Osteocyte (in vitro differentiated cells): ENCODE measurements at regions not wholly inside any gene's neighbourhood (a gene's known extent, or its start where the extent isn't known, plus 50 kb on each side); places are given as distances from the start of the nearest gene placed in this dataset.
"Not testable (repeated sequence)": the region's sequence is repeated elsewhere in the genome, so short reads cannot be mapped to it uniquely, and the experiment has no call there.

Experiments
- DNase-seq: peaks from one replicate; pipeline ENCODE4 v3.0.0; 2021; ENCODE audit warnings: mixed read lengths; ENCODE audit not compliant: unreplicated experiment; ENCODE audit errors: extremely low spot score
- H3K27ac Mint-ChIP-seq: one replicate; pipeline ENCODE4 v1.8.0; 2021; ENCODE audit warnings: mild to moderate bottlenecking, mixed read lengths; ENCODE audit not compliant: unreplicated experiment
- H3K27me3 Mint-ChIP-seq: one replicate; pipeline ENCODE4 v1.8.0; 2021; ENCODE audit warnings: mixed read lengths; ENCODE audit not compliant: unreplicated experiment
- H3K36me3 Mint-ChIP-seq: one replicate; pipeline ENCODE4 v1.8.0; 2021; ENCODE audit warnings: mixed read lengths; ENCODE audit not compliant: unreplicated experiment
- H3K4me1 Mint-ChIP-seq: one replicate; pipeline ENCODE4 v1.8.0; 2021; ENCODE audit warnings: mixed read lengths; ENCODE audit not compliant: unreplicated experiment
- H3K4me3 Mint-ChIP-seq: one replicate; pipeline ENCODE4 v1.8.0; 2021; ENCODE audit warnings: mild to moderate bottlenecking, moderate library complexity, mixed read lengths; ENCODE audit not compliant: unreplicated experiment
- H3K9me3 Mint-ChIP-seq: one replicate; pipeline ENCODE4 v1.8.0; 2021; ENCODE audit warnings: mixed read lengths; ENCODE audit not compliant: unreplicated experiment
- CTCF ChIP-seq: fragments of 200-600 bp; sonication (generic); IDR thresholded peaks from 2 replicates; pipeline ENCODE4 v1.5.0; 2021; ENCODE audit warnings: antibody characterized with exemption, mild to moderate bottlenecking, moderate library complexity

GRCh38 chr12:83945871-83946270, 966.7 kb downstream of the SLC6A15 start:
- no peak overlapping the region for H3K4me3 Mint-ChIP-seq
- DNase-seq = no peak
- no peak for TF ChIP-seq CTCF
- no peaks in the 10 kb centered on the region for H3K27me3 Mint-ChIP-seq
- no peaks in the 10 kb centered on the region for H3K36me3 Mint-ChIP-seq
- H3K9me3 Mint-ChIP-seq = peaks cover 7% of the 10 kb centered on the region
- H3K27ac Mint-ChIP-seq = no peak overlapping the region
- peaks cover 22% of the 10 kb centered on the region for H3K4me1 Mint-ChIP-seq

GRCh38 chr12:83939718-83940117, 972.9 kb downstream of the SLC6A15 start:
- Mint-ChIP-seq H3K27ac (no peak overlapping the region), H3K36me3 (no peaks in the 10 kb centered on the region), H3K27me3 (no peaks in the 10 kb centered on the region), H3K9me3 (no peaks in the 10 kb centered on the region), H3K4me1 (peaks cover 2% of the 10 kb centered on the region), H3K4me3 (no peak overlapping the region)
- DNase-seq = no peak
- TF ChIP-seq CTCF = no peak

DNA sequence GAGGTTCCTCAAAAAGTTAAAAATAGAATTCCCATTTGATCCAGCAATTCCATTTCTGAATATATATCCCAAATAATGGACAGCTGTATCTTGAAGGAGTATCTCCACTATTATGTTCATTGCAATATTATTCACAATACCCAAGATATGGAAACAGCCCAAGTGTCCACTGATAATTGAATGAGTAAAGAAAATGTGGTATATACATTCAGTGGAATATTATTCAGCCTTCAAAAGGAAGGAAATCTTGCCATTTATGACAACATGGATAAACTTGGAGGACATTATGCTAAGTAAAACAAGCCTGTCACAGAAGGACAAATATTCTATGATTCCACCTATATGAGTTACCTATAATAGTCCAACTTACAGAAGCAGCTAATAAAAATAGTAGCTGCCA, 979.0 kb downstream of the SLC6A15 start:
- Mint-ChIP-seq H3K36me3 (no peaks in the 10 kb centered on the region), H3K9me3 (no peaks in the 10 kb centered on the region), H3K4me1 (peaks cover 2% of the 10 kb centered on the region), H3K27ac (no peak overlapping the region), H3K27me3 (no peaks in the 10 kb centered on the region), H3K4me3 (no peak overlapping the region)
- no peak for DNase-seq
- TF ChIP-seq CTCF = no peak

DNA sequence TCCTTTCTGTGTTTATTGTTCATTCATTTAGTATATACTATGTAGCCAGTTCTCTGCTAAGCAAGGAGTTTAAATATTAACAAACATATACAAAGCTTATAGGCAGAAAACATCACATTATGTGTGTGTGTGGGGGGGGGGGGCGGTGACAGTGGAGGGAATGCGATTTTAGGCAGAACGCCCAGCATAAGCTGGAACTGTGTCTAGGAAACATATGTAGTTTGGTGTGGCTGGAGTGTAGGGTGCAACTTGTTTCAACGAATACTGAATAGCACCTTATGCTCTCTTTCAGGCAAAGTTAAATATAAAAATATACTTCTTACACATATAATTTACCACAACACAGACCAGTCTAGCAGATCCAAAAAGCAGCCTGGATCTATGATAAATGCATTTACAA, 980.6 kb downstream of the SLC6A15 start:
- Mint-ChIP-seq H3K27ac (no peak overlapping the region), H3K36me3 (no peaks in the 10 kb centered on the region), H3K27me3 (no peaks in the 10 kb centered on the region), H3K9me3 (no peaks in the 10 kb centered on the region), H3K4me3 (no peak overlapping the region), H3K4me1 (peaks cover 2% of the 10 kb centered on the region)
- DNase-seq = no peak
- no peak for TF ChIP-seq CTCF

DNA sequence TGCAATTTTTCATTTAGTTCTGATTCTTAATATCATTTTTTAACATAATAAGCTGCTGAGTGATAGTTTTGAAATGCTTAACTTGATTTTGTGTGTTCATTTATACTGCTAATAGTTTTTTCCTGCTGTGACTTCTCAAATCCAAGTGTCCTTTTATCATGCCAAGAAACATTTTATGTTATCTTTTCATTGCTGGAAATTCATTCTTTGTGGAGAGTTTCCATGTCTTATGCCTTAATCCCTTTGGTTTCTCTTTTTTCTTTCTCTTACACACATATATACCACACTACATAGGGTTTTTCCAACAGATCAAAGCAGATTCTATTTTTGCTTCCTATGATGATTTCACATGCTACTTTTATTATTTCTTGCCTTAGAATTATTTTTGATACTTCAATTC, 981.1 kb downstream of the SLC6A15 start:
- peaks cover 2% of the 10 kb centered on the region for H3K4me1 Mint-ChIP-seq
- no peaks in the 10 kb centered on the region for H3K36me3 Mint-ChIP-seq
- H3K27me3 Mint-ChIP-seq = no peaks in the 10 kb centered on the region
- TF ChIP-seq CTCF = no peak
- H3K9me3 Mint-ChIP-seq = no peaks in the 10 kb centered on the region
- no peak for DNase-seq
- H3K4me3 Mint-ChIP-seq = no peak overlapping the region
- no peak overlapping the region for H3K27ac Mint-ChIP-seq

DNA sequence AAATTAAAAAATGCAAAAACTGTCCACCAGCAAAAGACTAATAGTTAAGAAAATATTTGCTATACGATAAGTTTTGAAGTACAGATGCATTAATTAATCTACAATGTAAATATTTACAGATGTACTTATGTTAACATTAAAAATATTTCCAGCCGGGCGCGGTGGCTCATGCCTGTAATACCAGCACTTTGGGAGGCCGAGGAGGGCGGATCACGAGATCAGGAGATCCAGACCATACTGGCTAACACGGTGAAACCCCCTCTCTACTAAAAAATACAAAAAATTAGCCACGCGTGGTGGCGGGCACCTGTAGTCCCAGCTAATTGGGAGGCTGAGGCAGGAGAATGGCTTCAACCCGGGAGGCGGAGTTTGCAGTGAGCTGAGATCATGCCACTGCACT, 982.8 kb downstream of the SLC6A15 start:
- not testable (repeated sequence) for H3K4me1 Mint-ChIP-seq, H3K27me3 Mint-ChIP-seq, H3K36me3 Mint-ChIP-seq, H3K9me3 Mint-ChIP-seq, DNase-seq, H3K27ac Mint-ChIP-seq, H3K4me3 Mint-ChIP-seq
